GM20431 (cell line): ENCODE measurements at regions not wholly inside any gene's neighbourhood (a gene's known extent, or its start where the extent isn't known, plus 50 kb on each side); places are given as distances from the start of the nearest gene placed in this dataset.

Experiments used
- in situ Hi-C: fragments of 300-500 bp; cut with MseI, MboI; formaldehyde crosslinking; loops from one replicate; pipeline ENCODE4 v1.15.0; 2020; ENCODE audit warnings: low sequenced_read_pairs; ENCODE audit not compliant: unreplicated experiment

GRCh38 chr1:14020006-14020405, 320.0 kb downstream of the PRDM2 start:
- in situ Hi-C loops, result no loop called here

- in situ Hi-C loops, result no loop called here
These were observed 327.1 kb downstream of the PRDM2 start for GRCh38 chr1:14027099-14027498.

- in situ Hi-C loops, result no loop called here
These were observed 331.5 kb downstream of the PRDM2 start for GRCh38 chr1:14031461-14031860.

- in situ Hi-C loops, result no loop called here
These were observed 334.5 kb downstream of the PRDM2 start for GRCh38 chr1:14034506-14034905.

GRCh38 chr1:14037101-14037847, 337.3 kb downstream of the PRDM2 start:
- in situ Hi-C loops, result no loop called here

- in situ Hi-C loops, result no loop called here
These were observed 339.8 kb downstream of the PRDM2 start for GRCh38 chr1:14039582-14040430.

GRCh38 chr1:14049965-14050364, 350.0 kb downstream of the PRDM2 start:
- in situ Hi-C loops, result no loop called here

GRCh38 chr1:14055442-14056223, 355.6 kb downstream of the PRDM2 start:
- in situ Hi-C loops, result no loop called here

- in situ Hi-C loops, result no loop called here
These were observed 357.7 kb downstream of the PRDM2 start for GRCh38 chr1:14057640-14058039.

- in situ Hi-C loops, result no loop called here
These were observed 361.2 kb downstream of the PRDM2 start for GRCh38 chr1:14061204-14061603.

- in situ Hi-C loops, result no loop called here
These were observed 361.7 kb downstream of the PRDM2 start for GRCh38 chr1:14061722-14062121.

- in situ Hi-C loops, result no loop called here
These were observed 362.7 kb downstream of the PRDM2 start for GRCh38 chr1:14062669-14063068.

GRCh38 chr1:14064649-14065442, 364.9 kb downstream of the PRDM2 start:
- in situ Hi-C loops, result no loop called here

GRCh38 chr1:14065486-14065885, 365.5 kb downstream of the PRDM2 start:
- in situ Hi-C loops, result no loop called here

GRCh38 chr1:14067036-14067435, 367.0 kb downstream of the PRDM2 start:
- in situ Hi-C loops, result no loop called here

GRCh38 chr1:14067711-14068110, 367.7 kb downstream of the PRDM2 start:
- in situ Hi-C loops, result no loop called here

GRCh38 chr1:14071581-14071980, 371.6 kb downstream of the PRDM2 start:
- in situ Hi-C loops, result no loop called here

- in situ Hi-C loops, result no loop called here
These were observed 380.7 kb downstream of the PRDM2 start for GRCh38 chr1:14080653-14081052.

- in situ Hi-C loops, result no loop called here
These were observed 382.3 kb downstream of the PRDM2 start for GRCh38 chr1:14082331-14082730.

- in situ Hi-C loops, result no loop called here
These were observed 383.3 kb downstream of the PRDM2 start for GRCh38 chr1:14083277-14083676.
